ENCODE measurements at regions not wholly inside any gene's neighbourhood (a gene's known extent, or its start where the extent isn't known, plus 50 kb on each side); places are given as distances from the start of the nearest gene placed in this dataset.

DNA sequence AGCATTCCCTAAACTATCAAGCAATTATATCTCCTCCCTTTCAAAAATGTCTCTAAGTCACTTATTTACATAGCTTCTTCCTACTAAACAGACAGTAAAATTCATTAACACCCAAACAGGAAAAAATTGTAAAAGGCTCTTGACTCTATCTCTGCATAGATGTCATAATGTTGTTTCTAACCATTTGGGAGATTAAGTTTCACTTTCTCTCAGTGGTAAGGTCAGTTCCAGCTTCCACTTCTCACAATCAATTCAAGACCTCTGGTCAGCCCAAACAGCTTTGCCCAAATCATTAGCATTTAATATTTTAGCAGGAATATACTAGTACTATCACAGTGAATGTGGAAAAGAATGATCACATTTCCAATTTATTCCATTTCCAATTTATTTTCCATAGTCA, 374.3 kb upstream of the MC4R start:
- no peak for TF ChIP-seq ESRRG (CRISPR knock-in tag; IDR thresholded peaks at IDR 0.05)
- no peak for TF ChIP-seq GLIS3 (CRISPR knock-in tag; IDR thresholded peaks at IDR 0.05)
- TF ChIP-seq ZFP3 (CRISPR knock-in tag; IDR thresholded peaks at IDR 0.05) = no peak
- no peak for ATAC-seq

DNA sequence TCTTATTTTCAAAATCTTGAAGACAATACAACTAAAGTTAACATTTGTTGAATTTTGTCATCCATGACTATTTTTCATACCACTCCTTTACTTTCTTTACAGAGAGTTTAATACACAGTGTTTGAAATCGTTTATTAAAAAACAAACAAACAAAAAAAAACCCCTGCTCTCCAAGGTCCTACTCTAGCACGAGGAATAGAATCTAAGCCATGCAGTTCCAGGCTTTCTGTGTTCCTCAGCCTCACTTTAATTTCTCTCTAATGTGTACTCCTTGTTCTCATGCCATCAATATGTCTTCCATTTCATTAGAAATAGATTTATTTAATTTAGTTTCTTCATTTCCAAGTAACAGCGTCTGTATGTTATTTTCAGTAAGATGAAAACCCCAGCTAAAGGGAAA, 381.2 kb upstream of the MC4R start:
- no peak for ATAC-seq
- TF ChIP-seq ZNF8 (CRISPR knock-in tag; IDR thresholded peaks at IDR 0.05) (no peak), ZFP3 (CRISPR knock-in tag; IDR thresholded peaks at IDR 0.05) (no peak)

DNA sequence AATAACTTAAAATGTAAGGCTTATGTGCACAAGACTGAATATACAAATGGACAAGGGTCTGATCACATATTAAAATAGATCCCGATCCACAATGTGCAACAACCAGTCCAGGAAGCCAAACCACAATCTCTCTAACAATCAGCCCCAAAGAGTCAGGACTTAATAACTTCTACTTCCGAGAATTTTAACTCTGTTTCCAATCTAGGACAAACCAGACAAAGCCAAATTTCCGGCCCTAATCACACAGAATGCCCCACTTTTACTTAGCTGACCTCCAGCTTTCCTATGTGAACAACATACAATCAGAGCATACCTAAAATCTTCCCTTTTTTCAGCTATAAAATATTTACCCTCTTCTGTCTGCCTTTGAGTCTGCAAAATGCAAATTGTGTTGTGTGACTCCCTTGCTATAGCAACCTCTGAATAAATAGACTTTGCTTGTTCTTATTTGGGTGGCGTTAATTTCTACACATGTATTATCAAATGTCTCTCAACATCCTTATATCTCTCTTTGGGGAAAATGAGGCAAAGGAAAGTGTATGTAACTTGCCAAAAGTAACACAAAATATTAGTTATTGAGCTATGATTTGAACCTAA, 381.9 kb upstream of the MC4R start:
- no peak for ATAC-seq
- TF ChIP-seq TOX (CRISPR knock-in tag; IDR thresholded peaks at IDR 0.05; ENCODE audit: borderline replicate concordance) = no peak
- no peak for TF ChIP-seq RARB (CRISPR knock-in tag; IDR thresholded peaks at IDR 0.05)
- TF ChIP-seq ISL1 (CRISPR knock-in tag; IDR thresholded peaks at IDR 0.05) = no peak
- TF ChIP-seq, protein P1, sequence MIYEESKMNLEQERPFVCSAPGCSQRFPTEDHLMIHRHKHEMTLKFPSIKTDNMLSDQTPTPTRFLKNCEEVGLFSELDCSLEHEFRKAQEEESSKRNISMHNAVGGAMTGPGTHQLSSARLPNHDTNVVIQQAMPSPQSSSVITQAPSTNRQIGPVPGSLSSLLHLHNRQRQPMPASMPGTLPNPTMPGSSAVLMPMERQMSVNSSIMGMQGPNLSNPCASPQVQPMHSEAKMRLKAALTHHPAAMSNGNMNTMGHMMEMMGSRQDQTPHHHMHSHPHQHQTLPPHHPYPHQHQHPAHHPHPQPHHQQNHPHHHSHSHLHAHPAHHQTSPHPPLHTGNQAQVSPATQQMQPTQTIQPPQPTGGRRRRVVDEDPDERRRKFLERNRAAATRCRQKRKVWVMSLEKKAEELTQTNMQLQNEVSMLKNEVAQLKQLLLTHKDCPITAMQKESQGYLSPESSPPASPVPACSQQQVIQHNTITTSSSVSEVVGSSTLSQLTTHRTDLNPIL (CRISPR knock-in tag; IDR thresholded peaks at IDR 0.05; ENCODE audit: low read depth) = no peak
- no peak for TF ChIP-seq OSR1 (CRISPR knock-in tag; IDR thresholded peaks at IDR 0.05)
- TF ChIP-seq ZNF70 (CRISPR knock-in tag; IDR thresholded peaks at IDR 0.05) = no peak
- no peak for TF ChIP-seq ZFP30 (CRISPR knock-in tag; IDR thresholded peaks at IDR 0.05)
- TF ChIP-seq, protein P2, sequence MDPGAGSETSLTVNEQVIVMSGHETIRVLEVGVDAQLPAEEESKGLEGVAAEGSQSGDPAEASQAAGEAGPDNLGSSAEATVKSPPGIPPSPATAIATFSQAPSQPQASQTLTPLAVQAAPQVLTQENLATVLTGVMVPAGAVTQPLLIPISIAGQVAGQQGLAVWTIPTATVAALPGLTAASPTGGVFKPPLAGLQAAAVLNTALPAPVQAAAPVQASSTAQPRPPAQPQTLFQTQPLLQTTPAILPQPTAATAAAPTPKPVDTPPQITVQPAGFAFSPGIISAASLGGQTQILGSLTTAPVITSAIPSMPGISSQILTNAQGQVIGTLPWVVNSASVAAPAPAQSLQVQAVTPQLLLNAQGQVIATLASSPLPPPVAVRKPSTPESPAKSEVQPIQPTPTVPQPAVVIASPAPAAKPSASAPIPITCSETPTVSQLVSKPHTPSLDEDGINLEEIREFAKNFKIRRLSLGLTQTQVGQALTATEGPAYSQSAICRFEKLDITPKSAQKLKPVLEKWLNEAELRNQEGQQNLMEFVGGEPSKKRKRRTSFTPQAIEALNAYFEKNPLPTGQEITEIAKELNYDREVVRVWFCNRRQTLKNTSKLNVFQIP (CRISPR knock-in tag; IDR thresholded peaks at IDR 0.05; ENCODE audit: borderline replicate concordance, low read depth) = no peak
- no peak for TF ChIP-seq ZC3H10 (CRISPR knock-in tag; IDR thresholded peaks at IDR 0.05)
- TF ChIP-seq ZNF565 (CRISPR knock-in tag; conservative IDR thresholded peaks at IDR 0.05; ENCODE audit: low read depth) = no peak
- TF ChIP-seq, protein P3, sequence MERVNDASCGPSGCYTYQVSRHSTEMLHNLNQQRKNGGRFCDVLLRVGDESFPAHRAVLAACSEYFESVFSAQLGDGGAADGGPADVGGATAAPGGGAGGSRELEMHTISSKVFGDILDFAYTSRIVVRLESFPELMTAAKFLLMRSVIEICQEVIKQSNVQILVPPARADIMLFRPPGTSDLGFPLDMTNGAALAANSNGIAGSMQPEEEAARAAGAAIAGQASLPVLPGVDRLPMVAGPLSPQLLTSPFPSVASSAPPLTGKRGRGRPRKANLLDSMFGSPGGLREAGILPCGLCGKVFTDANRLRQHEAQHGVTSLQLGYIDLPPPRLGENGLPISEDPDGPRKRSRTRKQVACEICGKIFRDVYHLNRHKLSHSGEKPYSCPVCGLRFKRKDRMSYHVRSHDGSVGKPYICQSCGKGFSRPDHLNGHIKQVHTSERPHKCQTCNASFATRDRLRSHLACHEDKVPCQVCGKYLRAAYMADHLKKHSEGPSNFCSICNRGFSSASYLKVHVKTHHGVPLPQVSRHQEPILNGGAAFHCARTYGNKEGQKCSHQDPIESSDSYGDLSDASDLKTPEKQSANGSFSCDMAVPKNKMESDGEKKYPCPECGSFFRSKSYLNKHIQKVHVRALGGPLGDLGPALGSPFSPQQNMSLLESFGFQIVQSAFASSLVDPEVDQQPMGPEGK (CRISPR knock-in tag; IDR thresholded peaks at IDR 0.05; ENCODE audit: borderline replicate concordance) = no peak
- no peak for TF ChIP-seq PPARA (CRISPR knock-in tag; IDR thresholded peaks at IDR 0.05; ENCODE audit: borderline replicate concordance)
- TF ChIP-seq, protein P4, sequence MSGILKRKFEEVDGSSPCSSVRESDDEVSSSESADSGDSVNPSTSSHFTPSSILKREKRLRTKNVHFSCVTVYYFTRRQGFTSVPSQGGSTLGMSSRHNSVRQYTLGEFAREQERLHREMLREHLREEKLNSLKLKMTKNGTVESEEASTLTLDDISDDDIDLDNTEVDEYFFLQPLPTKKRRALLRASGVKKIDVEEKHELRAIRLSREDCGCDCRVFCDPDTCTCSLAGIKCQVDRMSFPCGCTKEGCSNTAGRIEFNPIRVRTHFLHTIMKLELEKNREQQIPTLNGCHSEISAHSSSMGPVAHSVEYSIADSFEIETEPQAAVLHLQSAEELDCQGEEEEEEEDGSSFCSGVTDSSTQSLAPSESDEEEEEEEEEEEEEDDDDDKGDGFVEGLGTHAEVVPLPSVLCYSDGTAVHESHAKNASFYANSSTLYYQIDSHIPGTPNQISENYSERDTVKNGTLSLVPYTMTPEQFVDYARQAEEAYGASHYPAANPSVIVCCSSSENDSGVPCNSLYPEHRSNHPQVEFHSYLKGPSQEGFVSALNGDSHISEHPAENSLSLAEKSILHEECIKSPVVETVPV (CRISPR knock-in tag; IDR thresholded peaks at IDR 0.05) = no peak
- TF ChIP-seq, protein P5, sequence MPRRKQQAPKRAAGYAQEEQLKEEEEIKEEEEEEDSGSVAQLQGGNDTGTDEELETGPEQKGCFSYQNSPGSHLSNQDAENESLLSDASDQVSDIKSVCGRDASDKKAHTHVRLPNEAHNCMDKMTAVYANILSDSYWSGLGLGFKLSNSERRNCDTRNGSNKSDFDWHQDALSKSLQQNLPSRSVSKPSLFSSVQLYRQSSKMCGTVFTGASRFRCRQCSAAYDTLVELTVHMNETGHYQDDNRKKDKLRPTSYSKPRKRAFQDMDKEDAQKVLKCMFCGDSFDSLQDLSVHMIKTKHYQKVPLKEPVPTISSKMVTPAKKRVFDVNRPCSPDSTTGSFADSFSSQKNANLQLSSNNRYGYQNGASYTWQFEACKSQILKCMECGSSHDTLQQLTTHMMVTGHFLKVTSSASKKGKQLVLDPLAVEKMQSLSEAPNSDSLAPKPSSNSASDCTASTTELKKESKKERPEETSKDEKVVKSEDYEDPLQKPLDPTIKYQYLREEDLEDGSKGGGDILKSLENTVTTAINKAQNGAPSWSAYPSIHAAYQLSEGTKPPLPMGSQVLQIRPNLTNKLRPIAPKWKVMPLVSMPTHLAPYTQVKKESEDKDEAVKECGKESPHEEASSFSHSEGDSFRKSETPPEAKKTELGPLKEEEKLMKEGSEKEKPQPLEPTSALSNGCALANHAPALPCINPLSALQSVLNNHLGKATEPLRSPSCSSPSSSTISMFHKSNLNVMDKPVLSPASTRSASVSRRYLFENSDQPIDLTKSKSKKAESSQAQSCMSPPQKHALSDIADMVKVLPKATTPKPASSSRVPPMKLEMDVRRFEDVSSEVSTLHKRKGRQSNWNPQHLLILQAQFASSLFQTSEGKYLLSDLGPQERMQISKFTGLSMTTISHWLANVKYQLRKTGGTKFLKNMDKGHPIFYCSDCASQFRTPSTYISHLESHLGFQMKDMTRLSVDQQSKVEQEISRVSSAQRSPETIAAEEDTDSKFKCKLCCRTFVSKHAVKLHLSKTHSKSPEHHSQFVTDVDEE (CRISPR knock-in tag; IDR thresholded peaks at IDR 0.05) = no peak
- TF ChIP-seq GLIS3 (CRISPR knock-in tag; IDR thresholded peaks at IDR 0.05) = no peak
- TF ChIP-seq ARNTL (CRISPR knock-in tag; IDR thresholded peaks at IDR 0.05; ENCODE audit: borderline replicate concordance, low read depth) = no peak
- TF ChIP-seq TCF4 (CRISPR knock-in tag; IDR thresholded peaks at IDR 0.05; ENCODE audit: borderline replicate concordance) = no peak
- no peak for TF ChIP-seq BACH2 (CRISPR knock-in tag; IDR thresholded peaks at IDR 0.05; ENCODE audit: borderline replicate concordance)
- TF ChIP-seq ZFP3 (CRISPR knock-in tag; IDR thresholded peaks at IDR 0.05) = no peak

Data from SK-N-SH treated with all-trans-retinoic acid at 6 μM for 48 hours (cell line).